Esophagus squamous epithelium (tissue), 4 donors: ENCODE measurements at regions not wholly inside any gene's neighbourhood (a gene's known extent, or its start where the extent isn't known, plus 50 kb on each side); places are given as distances from the start of the nearest gene placed in this dataset.

ENCODE experiments used
- POLR2A ChIP-seq, 4 donors: fragments of 450-650 bp; IDR thresholded peaks; one replicate each; pipeline ENCODE4 v1.6.1; 2017; ENCODE audit warnings: antibody characterized with exemption in 4 of 4, mild to moderate bottlenecking in 4 of 4, moderate library complexity in 3 of 4
- TF ChIP-seq, protein P1 (sequence below), 6 experiments: fragments of 450-650 bp in 4 of 6; fragments of 200-600 bp in 2 of 6; sonication (generic) in 2 of 6; IDR thresholded peaks; one replicate each; pipeline ENCODE4 v1.5.1; 2016 to 2019; ENCODE audit warnings: antibody characterized with exemption in 6 of 6, mild to moderate bottlenecking in 4 of 6, moderate library complexity in 4 of 6

DNA sequence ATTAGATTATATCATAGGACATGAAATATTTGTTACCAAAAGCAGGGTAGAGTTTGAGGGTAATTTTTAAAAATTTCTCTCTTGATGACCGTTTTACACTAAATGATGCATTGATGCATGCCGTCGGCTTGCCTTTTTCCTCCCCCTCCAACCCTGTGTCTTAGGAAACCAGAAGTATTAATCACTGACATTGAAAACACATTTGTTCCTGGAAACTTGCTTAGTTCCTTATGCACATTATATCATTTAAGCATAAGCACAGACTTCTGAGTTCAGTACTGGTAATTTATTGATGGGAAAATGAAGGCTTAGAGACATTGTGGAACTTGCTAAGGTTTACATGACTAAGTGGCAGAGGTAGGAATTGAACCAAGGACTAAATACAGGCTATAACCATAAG, 206.3 kb upstream of the SPHKAP start:
- TF ChIP-seq, protein P1, sequence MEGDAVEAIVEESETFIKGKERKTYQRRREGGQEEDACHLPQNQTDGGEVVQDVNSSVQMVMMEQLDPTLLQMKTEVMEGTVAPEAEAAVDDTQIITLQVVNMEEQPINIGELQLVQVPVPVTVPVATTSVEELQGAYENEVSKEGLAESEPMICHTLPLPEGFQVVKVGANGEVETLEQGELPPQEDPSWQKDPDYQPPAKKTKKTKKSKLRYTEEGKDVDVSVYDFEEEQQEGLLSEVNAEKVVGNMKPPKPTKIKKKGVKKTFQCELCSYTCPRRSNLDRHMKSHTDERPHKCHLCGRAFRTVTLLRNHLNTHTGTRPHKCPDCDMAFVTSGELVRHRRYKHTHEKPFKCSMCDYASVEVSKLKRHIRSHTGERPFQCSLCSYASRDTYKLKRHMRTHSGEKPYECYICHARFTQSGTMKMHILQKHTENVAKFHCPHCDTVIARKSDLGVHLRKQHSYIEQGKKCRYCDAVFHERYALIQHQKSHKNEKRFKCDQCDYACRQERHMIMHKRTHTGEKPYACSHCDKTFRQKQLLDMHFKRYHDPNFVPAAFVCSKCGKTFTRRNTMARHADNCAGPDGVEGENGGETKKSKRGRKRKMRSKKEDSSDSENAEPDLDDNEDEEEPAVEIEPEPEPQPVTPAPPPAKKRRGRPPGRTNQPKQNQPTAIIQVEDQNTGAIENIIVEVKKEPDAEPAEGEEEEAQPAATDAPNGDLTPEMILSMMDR (IDR thresholded peaks at IDR 0.05), result no peak
- TF ChIP-seq POLR2A (IDR thresholded peaks at IDR 0.05), result no peak
